Stimulated activated naive CD8-positive, alpha-beta T cell treated with anti-CD3 and anti-CD28 coated beads, Interleukin-15, amount 100 ng/mL, for 72 hours (primary cell): ENCODE measurements at regions not wholly inside any gene's neighbourhood (a gene's known extent, or its start where the extent isn't known, plus 50 kb on each side); places are given as distances from the start of the nearest gene placed in this dataset.

Experiments
- ATAC-seq: fragments of 150-1000 bp; cut with Tn5 transposase; 2 replicates; pipeline ENCODE4 v1.10.0; 2021; ENCODE audit warnings: mild to moderate bottlenecking, moderate library complexity
- DNase-seq, 2 donors: peaks; one replicate each; pipeline ENCODE4 v3.0.0; 2021 to 2022
- H3K27ac Mint-ChIP-seq, 2 donors: one replicate each; pipeline ENCODE4 v1.8.0; 2022; ENCODE audit warnings: mild to moderate bottlenecking in 2 of 2, mixed read lengths in 2 of 2, moderate library complexity in 2 of 2
- H3K27me3 Mint-ChIP-seq: one replicate; pipeline ENCODE4 v1.8.0; 2022; ENCODE audit warnings: mixed read lengths
- H3K4me1 Mint-ChIP-seq: one replicate; pipeline ENCODE4 v1.8.0; 2022; ENCODE audit warnings: mild to moderate bottlenecking, mixed read lengths
- H3K4me3 Mint-ChIP-seq, 2 donors: one replicate each; pipeline ENCODE4 v1.8.0; 2022; ENCODE audit warnings: mild to moderate bottlenecking in 2 of 2, mixed read lengths in 2 of 2, moderate library complexity in 1 of 2
- H3K9me3 Mint-ChIP-seq, 2 donors: one replicate each; pipeline ENCODE4 v1.8.0; 2022; ENCODE audit warnings: mixed read lengths in 2 of 2

DNA sequence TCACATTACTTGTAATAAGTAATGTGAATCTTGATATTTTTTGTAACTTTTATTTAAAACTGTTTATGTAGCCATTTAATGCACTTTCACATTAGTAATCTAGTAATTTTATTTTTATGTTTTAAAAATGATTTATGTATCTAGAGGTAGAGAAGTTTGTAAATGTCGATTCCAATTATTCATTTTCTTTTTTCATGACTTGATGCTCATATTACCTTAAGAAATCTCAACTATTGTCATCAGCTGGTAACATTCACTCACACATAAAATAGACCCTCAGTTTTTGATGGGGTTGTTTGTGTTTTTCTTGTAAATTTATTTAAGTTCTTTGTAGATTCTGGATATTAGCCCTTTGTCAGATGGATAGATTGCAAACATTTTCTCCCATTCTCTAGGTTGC lies 351.7 kb upstream of the CDH7 start:
- Mint-ChIP-seq H3K4me1 (no peaks in the 10 kb centered on the region), H3K9me3 (peaks cover 0 to 4% of the 10 kb centered on the region in 2 donors), H3K4me3 (no peak overlapping the region), H3K27me3 (no peaks in the 10 kb centered on the region), H3K27ac (no peak overlapping the region)
- ATAC-seq = no peak
- DNase-seq = no peak

DNA sequence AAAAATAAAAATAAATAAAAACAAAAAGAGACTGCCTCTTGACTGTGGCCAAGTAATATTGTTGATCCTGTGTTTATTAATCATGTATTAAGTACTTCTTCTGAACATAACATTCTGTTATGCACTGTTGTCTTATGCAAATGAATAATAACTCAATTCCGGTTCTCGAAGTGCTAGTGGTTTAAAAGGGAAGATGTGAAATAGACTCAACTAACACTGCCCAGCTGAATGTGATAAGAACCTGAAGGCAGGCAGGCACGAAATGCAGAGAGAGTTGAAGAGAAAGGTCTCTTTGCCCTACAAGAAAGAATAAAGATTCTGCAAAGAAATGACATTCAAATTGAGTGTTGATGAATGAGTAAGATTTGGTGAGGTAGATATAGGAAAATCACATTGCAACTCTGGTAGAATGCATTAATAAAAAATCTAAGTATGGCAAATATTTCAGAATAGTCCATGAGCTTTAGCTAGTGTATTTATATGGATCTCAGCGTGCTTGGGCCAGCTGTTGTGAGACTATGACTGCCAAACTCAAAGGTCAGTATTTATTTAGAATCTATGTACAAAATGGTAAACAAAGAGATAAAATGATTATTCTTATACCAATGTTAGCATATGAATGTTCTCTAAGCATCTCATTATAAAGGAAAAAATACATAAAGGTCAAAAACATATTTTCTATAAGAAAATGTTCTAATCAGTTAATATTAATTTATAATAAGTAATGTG lies 352.3 kb upstream of the CDH7 start:
- no peak for DNase-seq
- Mint-ChIP-seq H3K9me3 (peaks cover 0 to 4% of the 10 kb centered on the region in 2 donors), H3K27ac (no peak overlapping the region), H3K27me3 (no peaks in the 10 kb centered on the region), H3K4me3 (no peak overlapping the region), H3K4me1 (no peaks in the 10 kb centered on the region)
- no peak for ATAC-seq

DNA sequence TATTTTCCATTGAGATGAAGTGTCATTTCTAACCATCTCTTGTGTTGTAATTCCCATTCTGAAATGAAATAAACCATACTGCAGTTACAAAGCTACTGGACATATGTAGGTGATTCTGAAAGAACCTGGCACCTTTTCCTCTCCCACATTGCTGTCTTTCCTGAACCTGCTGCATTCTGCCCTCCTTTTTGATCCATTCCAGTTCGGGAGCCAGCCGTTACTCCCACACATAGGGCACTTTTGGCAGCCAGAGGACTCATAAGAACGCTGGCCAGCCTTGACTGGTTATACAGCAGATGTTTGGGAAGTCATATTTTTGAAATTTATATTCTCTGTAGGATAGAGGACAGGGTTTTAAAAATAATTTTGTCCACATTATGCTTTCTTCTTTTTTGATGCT lies 369.8 kb upstream of the CDH7 start:
- H3K4me1 Mint-ChIP-seq = no peaks in the 10 kb centered on the region
- DNase-seq = no peak
- H3K9me3 Mint-ChIP-seq = peaks cover 7 to 25% of the 10 kb centered on the region in 2 donors
- no peak overlapping the region for H3K27ac Mint-ChIP-seq
- ATAC-seq = no peak
- no peak overlapping the region for H3K4me3 Mint-ChIP-seq
- no peaks in the 10 kb centered on the region for H3K27me3 Mint-ChIP-seq

DNA sequence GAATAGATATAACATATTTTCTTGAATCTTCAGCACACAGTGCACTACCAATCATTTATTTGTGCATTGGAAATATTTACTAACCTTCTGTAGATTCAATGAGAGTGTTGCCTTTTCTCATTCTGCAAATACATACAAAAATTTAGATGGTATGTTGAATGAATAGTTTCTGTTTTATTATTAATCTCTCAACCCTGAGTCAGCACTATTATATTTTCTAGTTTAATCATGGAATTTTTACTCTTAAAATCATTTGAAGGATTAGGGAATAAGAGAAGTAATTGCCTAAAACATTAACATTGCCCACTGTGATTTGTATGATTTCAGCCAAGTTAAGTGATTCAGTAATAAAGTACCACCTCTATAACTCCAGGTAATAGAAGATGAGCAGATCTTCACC lies 370.2 kb upstream of the CDH7 start:
- H3K27me3 Mint-ChIP-seq = no peaks in the 10 kb centered on the region

DNA sequence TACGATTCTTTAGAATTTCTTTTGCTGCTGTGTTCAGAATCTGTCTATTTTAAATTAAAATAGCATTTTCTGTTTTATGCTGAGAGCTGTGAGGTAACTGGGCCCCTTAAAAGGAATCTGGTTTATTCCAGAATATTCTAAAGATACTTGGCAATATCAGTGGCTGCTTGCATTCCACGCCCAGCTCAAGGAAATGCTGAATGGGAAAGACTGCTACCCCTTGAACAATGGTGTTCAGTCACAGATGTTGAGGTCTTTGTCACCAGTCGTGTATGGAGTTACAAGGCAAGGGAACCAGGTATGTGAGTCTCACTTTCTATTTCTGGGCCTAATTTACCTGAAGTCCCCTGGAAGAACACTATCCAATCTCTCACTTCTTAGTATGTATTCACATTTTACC lies 377.9 kb upstream of the CDH7 start:
- ATAC-seq (no peak), DNase-seq (no peak)
- Mint-ChIP-seq H3K27ac (no peak overlapping the region), H3K4me3 (no peak overlapping the region), H3K9me3 (peaks cover 8 to 15% of the 10 kb centered on the region in 2 donors), H3K27me3 (no peaks in the 10 kb centered on the region), H3K4me1 (no peaks in the 10 kb centered on the region)

More for the DNA sequence above, 370.2 kb upstream of the CDH7 start:
- ATAC-seq (no peak), DNase-seq (no peak)
- no peak overlapping the region for H3K27ac Mint-ChIP-seq
- H3K9me3 Mint-ChIP-seq = peaks cover 4 to 21% of the 10 kb centered on the region in 2 donors
- H3K4me3 Mint-ChIP-seq = no peak overlapping the region
- H3K4me1 Mint-ChIP-seq = no peaks in the 10 kb centered on the region

DNA sequence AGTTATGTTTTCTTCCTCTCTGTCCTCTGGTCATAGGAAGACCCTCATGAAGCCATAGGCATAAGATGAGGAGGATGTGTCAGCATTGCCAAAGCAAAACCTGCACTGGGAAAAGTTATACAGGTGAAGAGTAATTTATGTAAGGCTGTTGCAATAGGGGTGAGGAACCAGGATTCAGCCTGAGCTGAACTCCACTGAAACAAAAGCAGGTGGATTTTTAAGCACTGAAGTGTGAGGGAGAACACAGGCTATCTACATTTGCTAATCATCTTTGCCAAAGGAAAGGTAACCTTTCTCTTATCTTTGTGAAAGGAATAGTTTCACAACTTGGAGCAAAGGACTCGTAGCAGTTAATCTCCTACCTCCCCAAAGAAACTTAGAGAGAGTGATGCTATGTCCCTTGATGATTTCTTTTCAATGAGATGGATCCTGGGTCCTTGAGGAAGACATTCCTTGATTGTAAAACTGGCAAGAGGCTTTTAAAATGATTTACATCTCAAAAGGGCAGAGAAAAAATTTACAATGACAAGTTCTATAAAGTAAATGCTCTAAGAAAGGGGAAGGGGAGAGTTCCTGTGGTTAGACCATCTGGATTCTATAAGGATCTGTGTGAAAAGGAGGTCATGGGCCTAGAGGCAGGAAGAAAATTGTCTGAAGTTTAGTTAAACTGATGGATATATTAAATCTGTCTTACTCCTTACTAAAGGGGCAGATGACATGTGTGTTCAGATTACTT lies 385.4 kb upstream of the CDH7 start:
- H3K4me3 Mint-ChIP-seq = no peak overlapping the region
- H3K27ac Mint-ChIP-seq = no peak overlapping the region
- DNase-seq (no peak), ATAC-seq (no peak)
- peaks cover 5 to 12% of the 10 kb centered on the region in 2 donors for H3K9me3 Mint-ChIP-seq
- no peaks in the 10 kb centered on the region for H3K27me3 Mint-ChIP-seq
- no peaks in the 10 kb centered on the region for H3K4me1 Mint-ChIP-seq

DNA sequence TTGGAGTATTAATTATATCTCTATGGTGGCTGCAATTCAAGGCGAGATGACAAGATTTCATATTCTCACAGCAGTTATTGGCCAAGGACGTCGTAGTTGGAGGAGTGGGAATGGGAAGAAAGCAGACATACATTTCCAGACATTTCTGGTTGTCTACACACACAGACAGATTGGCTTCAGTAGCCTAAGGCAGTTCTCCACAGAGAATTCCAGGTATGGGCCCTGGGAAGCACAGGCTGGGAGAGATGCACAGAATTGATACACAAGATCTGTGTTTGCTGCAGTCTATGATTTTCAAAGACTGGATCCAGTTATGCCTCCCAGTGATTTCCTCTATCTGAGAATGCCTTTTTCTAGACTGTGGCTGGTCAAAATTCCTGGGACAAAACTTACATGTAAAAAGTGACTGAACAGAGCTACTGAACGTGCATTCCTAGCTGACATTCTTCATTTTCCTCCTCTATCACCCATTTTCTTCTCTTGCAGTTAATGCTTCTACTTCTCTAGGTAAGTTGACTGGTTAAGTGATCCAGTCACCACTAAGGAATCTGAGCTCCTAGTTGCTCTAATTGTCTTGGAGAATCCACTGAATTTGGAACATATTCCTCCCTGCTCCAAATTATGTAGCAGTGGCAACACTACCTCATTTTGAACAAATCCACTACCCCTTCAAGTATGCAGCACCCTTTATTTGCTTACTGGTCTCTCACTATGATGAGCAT lies 386.7 kb upstream of the CDH7 start:
- no peak overlapping the region for H3K27ac Mint-ChIP-seq
- H3K9me3 Mint-ChIP-seq = peaks cover 5 to 9% of the 10 kb centered on the region in 2 donors
- DNase-seq (no peak), ATAC-seq (no peak)
- no peaks in the 10 kb centered on the region for H3K4me1 Mint-ChIP-seq
- H3K4me3 Mint-ChIP-seq = no peak overlapping the region
- H3K27me3 Mint-ChIP-seq = no peaks in the 10 kb centered on the region

DNA sequence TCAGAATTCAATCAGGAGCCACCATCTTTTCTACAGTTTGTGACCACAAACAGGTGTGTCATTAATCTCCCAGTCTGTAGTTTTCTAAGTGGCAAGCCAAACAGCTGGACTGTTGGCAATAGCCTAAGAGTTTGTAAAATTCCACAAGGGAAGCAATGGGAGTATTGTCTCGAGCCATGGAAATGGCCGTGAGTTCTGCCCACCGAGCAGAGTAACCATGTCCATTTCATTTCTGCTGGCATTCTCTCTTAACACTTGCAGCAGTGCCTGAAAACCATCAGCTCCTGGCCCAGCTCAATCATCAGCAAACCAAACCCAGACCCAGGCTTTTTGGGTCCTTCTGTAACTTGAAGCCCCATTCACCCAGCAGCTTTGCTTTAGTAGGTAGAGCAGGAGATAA lies 387.8 kb upstream of the CDH7 start:
- H3K27ac Mint-ChIP-seq = no peak overlapping the region
- no peak overlapping the region for H3K4me3 Mint-ChIP-seq
- no peaks in the 10 kb centered on the region for H3K27me3 Mint-ChIP-seq
- DNase-seq (no peak), ATAC-seq (no peak)
- no peaks in the 10 kb centered on the region for H3K4me1 Mint-ChIP-seq
- H3K9me3 Mint-ChIP-seq = peaks cover 5% of the 10 kb centered on the region in 2 donors

DNA sequence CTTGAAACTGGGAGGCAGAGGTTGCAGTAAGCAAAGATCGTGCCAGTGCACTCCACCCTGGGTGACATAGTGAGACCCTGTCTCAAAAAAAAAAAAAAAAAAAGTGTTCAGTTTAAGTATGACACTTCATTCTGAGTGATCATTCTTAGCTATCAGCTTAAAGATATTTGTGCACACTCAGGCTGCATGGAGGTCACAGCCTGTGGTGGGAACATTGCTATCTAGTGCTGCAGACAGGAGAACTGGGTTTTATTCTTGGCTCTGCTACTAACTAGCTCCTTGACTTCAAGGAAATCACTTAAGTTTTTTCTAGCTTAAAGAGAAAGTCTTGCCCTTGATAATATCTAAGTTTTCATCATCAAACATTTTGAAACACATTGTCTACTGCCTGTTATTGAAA lies 391.3 kb upstream of the CDH7 start:
- no peak overlapping the region for H3K27ac Mint-ChIP-seq
- H3K9me3 Mint-ChIP-seq = peaks cover 0 to 5% of the 10 kb centered on the region in 2 donors
- ATAC-seq (no peak), DNase-seq (no peak)
- H3K4me1 Mint-ChIP-seq = no peaks in the 10 kb centered on the region
- no peak overlapping the region for H3K4me3 Mint-ChIP-seq
- no peaks in the 10 kb centered on the region for H3K27me3 Mint-ChIP-seq

DNA sequence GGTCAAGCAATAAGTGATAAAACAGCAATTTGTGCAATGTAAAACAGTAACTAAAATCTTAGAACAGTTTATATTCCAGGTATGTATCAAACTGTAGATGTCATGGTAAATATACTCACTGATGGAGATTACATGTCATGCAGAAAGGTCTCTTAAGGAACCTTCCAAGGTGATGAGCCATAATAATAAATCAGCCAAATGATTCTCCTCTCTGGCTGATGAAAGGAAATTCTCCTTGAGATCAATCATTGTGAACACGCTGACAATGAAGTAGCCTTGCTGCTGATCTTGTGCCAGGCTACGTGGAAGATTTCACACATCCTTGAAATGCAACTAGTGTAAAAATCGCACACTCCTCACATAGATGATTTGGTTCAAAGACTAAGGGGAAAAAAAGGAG lies 392.5 kb upstream of the CDH7 start:
- Mint-ChIP-seq H3K4me3 (no peak overlapping the region), H3K27ac (no peak overlapping the region), H3K27me3 (no peaks in the 10 kb centered on the region), H3K4me1 (no peaks in the 10 kb centered on the region), H3K9me3 (peaks cover 0 to 9% of the 10 kb centered on the region in 2 donors)
- no peak for DNase-seq
- no peak for ATAC-seq

DNA sequence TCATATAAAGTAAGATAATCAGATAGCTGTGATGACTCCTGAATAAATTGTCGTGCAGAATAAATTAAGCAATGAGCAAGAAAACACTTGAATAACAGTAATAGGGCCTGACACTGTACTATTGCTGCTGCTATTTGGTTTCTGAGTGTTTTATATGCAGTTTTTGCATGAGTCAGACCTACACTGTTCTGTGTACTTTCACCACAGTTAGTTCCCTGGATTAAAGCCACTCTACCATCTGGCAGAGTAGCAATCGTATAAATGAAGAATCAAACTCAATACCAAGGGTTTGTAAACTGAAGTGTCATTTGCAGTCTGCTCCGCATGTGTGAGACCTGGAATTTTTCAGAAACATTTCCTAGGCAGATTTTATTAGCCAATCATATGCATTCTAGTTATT lies 398.6 kb upstream of the CDH7 start:
- ATAC-seq (no peak), DNase-seq (no peak)
- peaks cover 0 to 5% of the 10 kb centered on the region in 2 donors for H3K9me3 Mint-ChIP-seq
- H3K27ac Mint-ChIP-seq = no peak overlapping the region
- no peak overlapping the region for H3K4me3 Mint-ChIP-seq
- H3K27me3 Mint-ChIP-seq = no peaks in the 10 kb centered on the region
- no peaks in the 10 kb centered on the region for H3K4me1 Mint-ChIP-seq

DNA sequence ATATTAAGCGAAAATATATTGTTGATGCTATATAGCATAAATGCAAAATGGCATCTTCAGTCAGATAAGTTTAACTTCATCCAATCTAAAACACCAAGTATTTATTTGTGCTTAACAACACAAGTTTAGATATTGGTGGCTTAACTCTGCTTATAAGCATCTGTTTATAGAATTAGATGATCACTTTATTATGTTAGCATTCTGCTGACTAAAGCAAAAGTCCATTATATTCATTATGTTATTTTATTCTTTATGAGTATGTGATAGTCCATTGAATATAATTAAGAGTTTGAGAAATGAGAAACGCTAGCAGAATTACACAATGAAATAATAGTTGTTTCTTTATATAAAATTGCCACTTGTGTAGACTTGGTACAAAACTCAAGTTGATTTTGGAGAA lies 401.2 kb upstream of the CDH7 start:
- no peak for ATAC-seq
- Mint-ChIP-seq H3K9me3 (peaks cover 0 to 5% of the 10 kb centered on the region in 2 donors), H3K27me3 (no peaks in the 10 kb centered on the region)

DNA sequence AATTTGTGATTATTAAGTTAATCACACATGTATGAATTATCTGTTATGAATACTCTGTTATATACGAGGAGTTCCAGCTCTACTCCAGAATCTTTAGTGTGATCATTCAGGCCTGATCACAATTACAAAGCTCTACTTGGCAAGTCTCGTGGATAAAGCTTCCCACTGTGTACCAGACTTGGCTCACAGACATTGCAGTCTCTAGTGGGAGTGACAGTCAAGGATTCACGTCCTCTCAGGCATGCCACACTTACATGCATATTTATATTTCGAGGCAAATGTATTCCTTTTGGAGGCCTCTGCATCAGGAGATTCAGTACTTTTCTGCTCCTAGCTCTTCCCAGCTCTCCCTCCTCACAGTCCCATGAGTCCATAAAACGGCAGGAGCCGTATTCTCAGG lies 403.4 kb upstream of the CDH7 start:
- Mint-ChIP-seq H3K4me1 (no peaks in the 10 kb centered on the region), H3K27ac (no peak overlapping the region), H3K4me3 (no peak overlapping the region), H3K9me3 (no peaks in the 10 kb centered on the region), H3K27me3 (no peaks in the 10 kb centered on the region)
- ATAC-seq = no peak
- DNase-seq = no peak

More for the DNA sequence above, 401.2 kb upstream of the CDH7 start:
- H3K4me3 Mint-ChIP-seq = no peak overlapping the region
- no peak for DNase-seq
- no peak overlapping the region for H3K27ac Mint-ChIP-seq
- no peaks in the 10 kb centered on the region for H3K4me1 Mint-ChIP-seq

DNA sequence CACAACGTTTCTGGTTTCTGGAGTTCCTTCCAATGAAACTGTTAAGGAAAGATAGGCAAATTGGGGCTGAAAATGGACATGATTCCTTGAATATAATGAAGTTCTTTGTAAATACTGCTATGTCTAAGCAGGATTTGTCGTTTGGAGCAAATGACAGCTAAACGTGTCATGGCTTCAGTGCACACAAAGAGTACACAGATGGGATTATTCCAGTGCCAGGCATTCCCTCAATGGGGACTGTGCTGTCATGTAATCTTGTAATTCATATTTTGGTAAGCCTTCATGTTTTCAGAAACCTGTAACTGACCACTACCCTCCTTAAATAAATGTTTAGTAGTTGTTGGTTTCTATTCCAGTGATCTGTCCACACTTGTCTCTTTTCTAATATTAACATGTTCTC lies 404.7 kb upstream of the CDH7 start:
- no peak overlapping the region for H3K27ac Mint-ChIP-seq
- ATAC-seq = no peak

DNA sequence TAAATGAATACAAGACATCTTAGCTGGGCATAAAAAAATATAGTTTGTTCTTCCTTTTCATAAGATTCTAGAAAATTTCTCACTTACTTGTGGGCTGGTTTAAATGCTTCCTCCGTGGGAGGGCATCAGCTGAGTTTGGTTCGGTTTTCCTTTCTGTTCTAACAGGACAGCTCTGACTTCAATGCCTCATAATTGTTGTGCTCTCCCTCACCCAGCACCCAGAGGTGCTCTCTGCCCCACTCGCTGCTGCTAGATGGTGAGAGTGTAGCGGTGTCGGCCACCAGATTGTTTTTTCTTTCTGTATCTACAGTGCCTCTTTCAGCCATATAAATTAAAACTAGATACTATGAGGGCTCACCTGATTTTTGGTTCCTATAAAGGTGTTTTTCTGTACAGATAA lies 407.2 kb upstream of the CDH7 start:
- ATAC-seq = no peak
- no peaks in the 10 kb centered on the region for H3K9me3 Mint-ChIP-seq
- DNase-seq = no peak
- no peaks in the 10 kb centered on the region for H3K27me3 Mint-ChIP-seq
- no peak overlapping the region for H3K4me3 Mint-ChIP-seq
- H3K27ac Mint-ChIP-seq = no peak overlapping the region
- no peaks in the 10 kb centered on the region for H3K4me1 Mint-ChIP-seq

More for the DNA sequence above, 404.7 kb upstream of the CDH7 start:
- no peaks in the 10 kb centered on the region for H3K9me3 Mint-ChIP-seq
- H3K4me3 Mint-ChIP-seq = no peak overlapping the region
- no peaks in the 10 kb centered on the region for H3K4me1 Mint-ChIP-seq
- DNase-seq = no peak
- no peaks in the 10 kb centered on the region for H3K27me3 Mint-ChIP-seq

DNA sequence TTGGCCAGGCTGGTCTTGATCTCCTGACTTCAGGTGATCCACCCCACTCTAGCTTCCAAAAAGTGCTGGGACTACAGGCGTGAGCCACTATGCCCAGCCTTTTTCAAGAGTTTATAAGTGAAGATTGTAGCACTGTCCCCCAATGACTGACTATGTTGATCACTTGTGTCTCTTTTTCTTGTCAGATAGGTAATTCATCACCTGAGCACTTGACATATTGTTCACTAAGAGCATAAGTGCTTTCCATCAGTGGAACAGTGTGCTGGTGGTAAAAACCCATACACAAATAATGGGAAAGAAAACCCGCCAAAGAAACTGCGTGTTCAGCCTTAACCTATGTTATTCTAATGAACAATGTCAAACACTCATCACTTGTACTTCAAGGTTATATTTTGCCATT lies 414.4 kb upstream of the CDH7 start:
- ATAC-seq = no peak
- Mint-ChIP-seq H3K27ac (no peak overlapping the region), H3K27me3 (no peaks in the 10 kb centered on the region), H3K4me3 (no peak overlapping the region), H3K9me3 (peaks cover 4 to 7% of the 10 kb centered on the region in 2 donors), H3K4me1 (no peaks in the 10 kb centered on the region)
- no peak for DNase-seq
